Rectal smooth muscle tissue (tissue), 1 donor: ENCODE measurements at regions not wholly inside any gene's neighbourhood (a gene's known extent, or its start where the extent isn't known, plus 50 kb on each side); places are given as distances from the start of the nearest gene placed in this dataset.

Experiments
- H3K27ac ChIP-seq: one replicate; pipeline ENCODE4 v1.7.0; 2013; ENCODE audit warnings: low read depth, low read length, inconsistent platforms
- H3K27me3 ChIP-seq: one replicate; pipeline ENCODE4 v1.7.0; 2013; ENCODE audit warnings: low read length; ENCODE audit not compliant: control insufficient read depth, insufficient read depth
- H3K36me3 ChIP-seq: one replicate; pipeline ENCODE4 v1.7.0; 2013; ENCODE audit warnings: low read length; ENCODE audit not compliant: control insufficient read depth, insufficient read depth
- H3K4me1 ChIP-seq: one replicate; pipeline ENCODE4 v1.7.0; 2013; ENCODE audit warnings: low read length; ENCODE audit not compliant: control insufficient read depth, insufficient read depth
- H3K4me3 ChIP-seq: one replicate; pipeline ENCODE4 v1.7.0; 2013; ENCODE audit warnings: low read length
- H3K9ac ChIP-seq: one replicate; pipeline ENCODE4 v1.7.0; 2013; ENCODE audit warnings: low read length

DNA sequence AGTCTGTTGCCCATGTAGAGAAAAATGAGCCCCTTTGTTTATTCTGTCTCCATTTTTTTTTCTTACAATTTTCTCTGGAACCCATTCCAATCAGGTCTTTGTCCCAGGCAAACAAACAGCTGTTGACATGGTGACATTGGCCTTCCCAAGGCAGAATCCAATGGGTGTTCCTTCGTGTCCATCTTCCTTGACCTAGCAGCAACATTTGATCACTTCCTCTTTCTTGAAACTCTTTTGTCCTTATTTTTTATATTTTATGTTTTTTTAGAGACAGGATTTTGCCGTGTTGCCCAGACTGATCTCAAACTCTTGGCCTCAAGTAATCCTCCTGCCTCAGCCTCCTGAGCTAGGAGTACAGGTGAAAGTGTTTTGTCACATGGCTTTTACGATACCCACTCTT lies 65.4 kb upstream of the CACNA1E start:
- no peak overlapping the region for H3K4me3 ChIP-seq
- no peaks in the 10 kb centered on the region for H3K4me1 ChIP-seq
- H3K27me3 ChIP-seq = no peaks in the 10 kb centered on the region
- H3K27ac ChIP-seq = no peak overlapping the region
- no peaks in the 10 kb centered on the region for H3K36me3 ChIP-seq
- H3K9ac ChIP-seq = no peak overlapping the region

GRCh38 chr1:181423301-181423918 lies 59.9 kb upstream of the CACNA1E start:
- Histone ChIP-seq H3K36me3 (no peaks in the 10 kb centered on the region), H3K4me3 (no peak overlapping the region), H3K9ac (no peak overlapping the region), H3K27me3 (no peaks in the 10 kb centered on the region), H3K4me1 (no peaks in the 10 kb centered on the region), H3K27ac (no peak overlapping the region)

DNA sequence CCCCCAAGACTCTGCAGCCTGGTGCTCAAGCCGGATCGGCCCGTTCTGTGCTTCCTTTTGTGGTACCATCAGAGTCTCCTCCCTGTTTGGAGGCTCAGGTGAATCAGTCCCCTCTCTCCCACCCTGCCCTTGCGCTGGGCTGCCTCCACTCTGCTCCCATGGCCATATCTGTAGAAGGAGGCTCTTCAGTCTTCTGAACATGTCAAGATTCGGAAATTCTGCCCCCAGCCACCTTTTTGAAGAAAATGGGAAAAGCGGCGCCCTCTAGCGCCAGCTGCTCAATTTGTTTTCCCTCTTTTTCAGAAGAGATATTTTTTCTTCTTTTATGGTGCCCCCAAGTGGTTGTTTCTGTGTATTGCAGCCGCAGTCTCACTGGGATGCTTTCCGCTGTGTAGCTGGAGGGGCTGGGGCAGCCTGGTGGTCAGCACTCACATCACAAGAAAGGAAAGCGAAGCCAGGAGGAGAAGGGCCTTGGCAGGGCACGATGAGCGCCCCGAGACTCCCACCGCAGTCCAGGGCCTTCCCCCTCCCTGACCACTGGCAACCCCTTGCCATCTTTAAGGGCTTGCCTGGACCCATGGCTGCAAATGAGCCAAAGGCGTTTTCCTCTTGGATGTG lies 58.4 kb upstream of the CACNA1E start:
- Histone ChIP-seq H3K4me3 (no peak overlapping the region), H3K27me3 (no peaks in the 10 kb centered on the region), H3K36me3 (no peaks in the 10 kb centered on the region), H3K9ac (no peak overlapping the region), H3K4me1 (no peaks in the 10 kb centered on the region), H3K27ac (no peak overlapping the region)

- H3K36me3 ChIP-seq = no peaks in the 10 kb centered on the region
- H3K27me3 ChIP-seq = no peaks in the 10 kb centered on the region
- no peak overlapping the region for H3K27ac ChIP-seq
Measured at GRCh38 chr1:181425566-181425965, 57.8 kb upstream of the CACNA1E start.

GRCh38 chr1:181429462-181429861 lies 53.9 kb upstream of the CACNA1E start:
- no peaks in the 10 kb centered on the region for H3K4me1 ChIP-seq

More at GRCh38 chr1:181425566-181425965, 57.8 kb upstream of the CACNA1E start:
- Histone ChIP-seq H3K9ac (no peak overlapping the region), H3K4me1 (no peaks in the 10 kb centered on the region), H3K4me3 (no peak overlapping the region)

GRCh38 chr1:181430015-181430885 lies 53.1 kb upstream of the CACNA1E start:
- no peak overlapping the region for H3K9ac ChIP-seq
- H3K27ac ChIP-seq = no peak overlapping the region
- no peaks in the 10 kb centered on the region for H3K4me1 ChIP-seq
- no peaks in the 10 kb centered on the region for H3K36me3 ChIP-seq
- peaks cover 2% of the 10 kb centered on the region for H3K27me3 ChIP-seq
- no peak overlapping the region for H3K4me3 ChIP-seq

More at GRCh38 chr1:181429462-181429861, 53.9 kb upstream of the CACNA1E start:
- Histone ChIP-seq H3K36me3 (no peaks in the 10 kb centered on the region), H3K27ac (no peak overlapping the region), H3K27me3 (peaks cover 2% of the 10 kb centered on the region), H3K4me3 (no peak overlapping the region), H3K9ac (no peak overlapping the region)
